GM10266 (cell line): ENCODE measurements at regions not wholly inside any gene's neighbourhood (a gene's known extent, or its start where the extent isn't known, plus 50 kb on each side); places are given as distances from the start of the nearest gene placed in this dataset.

Source experiments
- DNase-seq: peaks from one replicate; pipeline ENCODE4 v3.0.0; 2012; ENCODE audit errors: extremely low spot score
- TF ChIP-seq, protein P1 (sequence below): IDR thresholded peaks from 2 replicates; pipeline ENCODE4 v1.5.1; 2012; ENCODE audit warnings: mild to moderate bottlenecking, low read depth; ENCODE audit not compliant: control insufficient read depth, insufficient read depth; ENCODE audit errors: missing control alignments

- TF ChIP-seq, protein P1, sequence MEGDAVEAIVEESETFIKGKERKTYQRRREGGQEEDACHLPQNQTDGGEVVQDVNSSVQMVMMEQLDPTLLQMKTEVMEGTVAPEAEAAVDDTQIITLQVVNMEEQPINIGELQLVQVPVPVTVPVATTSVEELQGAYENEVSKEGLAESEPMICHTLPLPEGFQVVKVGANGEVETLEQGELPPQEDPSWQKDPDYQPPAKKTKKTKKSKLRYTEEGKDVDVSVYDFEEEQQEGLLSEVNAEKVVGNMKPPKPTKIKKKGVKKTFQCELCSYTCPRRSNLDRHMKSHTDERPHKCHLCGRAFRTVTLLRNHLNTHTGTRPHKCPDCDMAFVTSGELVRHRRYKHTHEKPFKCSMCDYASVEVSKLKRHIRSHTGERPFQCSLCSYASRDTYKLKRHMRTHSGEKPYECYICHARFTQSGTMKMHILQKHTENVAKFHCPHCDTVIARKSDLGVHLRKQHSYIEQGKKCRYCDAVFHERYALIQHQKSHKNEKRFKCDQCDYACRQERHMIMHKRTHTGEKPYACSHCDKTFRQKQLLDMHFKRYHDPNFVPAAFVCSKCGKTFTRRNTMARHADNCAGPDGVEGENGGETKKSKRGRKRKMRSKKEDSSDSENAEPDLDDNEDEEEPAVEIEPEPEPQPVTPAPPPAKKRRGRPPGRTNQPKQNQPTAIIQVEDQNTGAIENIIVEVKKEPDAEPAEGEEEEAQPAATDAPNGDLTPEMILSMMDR, result no peak
- no peak for DNase-seq
Measured at GRCh38 chr10:3869036-3869435, 84.0 kb upstream of the KLF6 start.

DNA sequence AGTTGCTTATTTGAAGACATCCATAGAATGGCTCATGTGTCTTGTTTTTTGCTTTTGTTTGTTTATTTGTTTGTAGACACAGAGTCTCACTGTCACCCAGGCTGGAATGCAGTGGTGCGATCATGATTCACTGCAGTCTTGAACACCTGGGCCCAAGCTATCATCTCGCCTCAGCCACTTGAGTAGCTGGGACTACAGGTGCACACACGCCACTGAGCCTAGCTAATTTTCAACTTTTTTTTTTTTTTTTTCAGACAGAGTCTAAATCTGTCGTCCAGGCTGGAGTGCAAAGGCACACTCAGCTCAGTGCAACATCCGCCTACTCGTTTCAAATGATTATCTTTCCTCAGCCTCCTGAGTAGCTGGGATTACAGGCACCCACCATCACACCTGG is 83.3 kb upstream of the KLF6 start:
- TF ChIP-seq, protein P1, result no peak

DNA sequence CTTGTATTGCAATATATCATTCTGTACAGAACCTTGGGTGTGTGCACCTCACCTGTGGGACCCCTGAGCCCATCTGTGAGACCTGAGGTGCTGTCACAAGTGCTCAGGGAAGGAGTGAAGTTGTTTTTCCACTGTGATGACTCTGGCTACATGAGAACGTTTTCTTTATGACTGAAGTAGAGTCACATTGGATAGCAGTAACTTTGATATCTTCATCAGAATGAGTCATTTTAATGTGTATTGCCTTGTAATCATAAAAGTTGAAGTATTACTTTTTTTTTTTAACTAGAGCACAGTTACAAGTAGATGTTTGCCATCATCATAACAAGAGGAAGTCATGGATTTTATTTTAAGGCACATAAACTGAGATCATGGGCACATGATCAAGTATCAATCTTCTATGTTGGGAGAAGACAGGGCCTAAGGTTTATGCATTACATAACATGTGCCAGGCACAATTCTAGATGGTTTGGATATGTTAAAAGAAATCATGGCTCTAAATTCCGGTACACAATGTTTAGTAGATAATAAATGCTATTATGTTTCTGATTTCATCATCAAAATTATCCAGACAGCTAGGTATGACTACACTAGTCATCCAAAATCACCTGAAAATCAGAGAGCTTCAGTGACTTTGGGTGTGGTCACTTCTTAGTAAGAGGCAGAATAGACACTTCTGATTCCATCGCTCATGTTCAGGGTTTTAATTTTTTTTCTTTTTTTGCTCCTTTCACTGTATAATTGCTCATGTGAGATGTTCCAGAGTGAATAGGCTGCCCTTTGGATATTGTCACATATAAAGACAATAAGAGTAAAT is 82.7 kb upstream of the KLF6 start:
- TF ChIP-seq, protein P1, result no peak
- DNase-seq, result no peak

More for the DNA sequence above, 83.3 kb upstream of the KLF6 start:
- no peak for DNase-seq

DNA sequence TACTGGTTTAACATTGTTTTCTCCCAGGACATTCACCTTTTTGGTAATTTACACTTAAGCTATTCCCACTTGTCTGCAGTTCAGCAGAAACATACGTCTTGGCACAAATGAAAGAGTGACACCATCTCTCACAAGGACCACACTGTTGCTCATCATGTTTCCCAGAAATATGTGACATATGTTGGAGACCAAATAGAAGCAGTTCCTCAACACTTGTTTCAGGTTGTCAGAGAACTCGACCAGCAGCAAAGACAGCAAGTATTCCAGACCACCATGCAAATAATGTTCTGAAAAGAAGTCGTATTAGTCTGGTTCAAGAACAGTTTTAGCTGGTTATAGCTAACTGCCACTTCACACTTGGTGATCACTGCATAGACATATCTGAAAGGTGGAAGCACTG is 81.3 kb upstream of the KLF6 start:
- TF ChIP-seq, protein P1, result no peak
- DNase-seq, result no peak

GRCh38 chr10:3865565-3865964 is 80.6 kb upstream of the KLF6 start:
- no peak for DNase-seq
- TF ChIP-seq, protein P1, result no peak

- no peak for DNase-seq
- TF ChIP-seq, protein P1, result no peak
Measured at GRCh38 chr10:3861795-3862194, 76.8 kb upstream of the KLF6 start.

GRCh38 chr10:3858051-3858845 is 73.2 kb upstream of the KLF6 start:
- TF ChIP-seq, protein P1, result no peak
- DNase-seq, result no peak
